HCT116 (cell line): ENCODE measurements at regions not wholly inside any gene's neighbourhood (a gene's known extent, or its start where the extent isn't known, plus 50 kb on each side); places are given as distances from the start of the nearest gene placed in this dataset.

Experiments
- ATAC-seq: fragments of 200-7000 bp; cut with Tn5 transposase; 2 replicates; pipeline ENCODE4 v1.9.1; 2020; ENCODE audit warnings: mild to moderate bottlenecking, moderate library complexity
- BruUV-seq: library from RNA; stranded (reverse); fragments of 400-500 nt; replicated peaks from 2 replicates; lab custom pipeline; 2021; lab: Mats Ljungman, UMichigan
- CTCF ChIA-PET: fragments of 300-600 bp; sonication (Branson Sonifier 250); formaldehyde crosslinking; loops from one replicate; lab custom pipeline; 2021; ENCODE audit warnings: antibody characterized with exemption; lab: Charles Lee
- POLR2A ChIA-PET: fragments of 300-600, 350-600 bp; sonication (Branson Sonifier 250); formaldehyde crosslinking; loops from one replicate; lab custom pipeline; 2021; ENCODE audit warnings: antibody characterized with exemption; lab: Charles Lee
- RAD21 ChIA-PET, 2 experiments: fragments of 300-600 bp; sonication (Branson Sonifier 250); formaldehyde crosslinking; loops; one replicate each; lab custom pipeline; 2023; ENCODE audit warnings: low total read pairs in 2 of 2; ENCODE audit not compliant: uncharacterized antibody in 2 of 2, unreplicated experiment in 2 of 2, low non-redundant PET in 1 of 2; lab: Charles Lee
- DNase-seq: peaks from one replicate; pipeline ENCODE4 v3.0.0-alpha.2; 2010; ENCODE audit warnings: low read depth, low spot score
- H2AFZ ChIP-seq: fragments of 200-600 bp; shearing (Covaris generic), sonication (generic); 2 replicates; pipeline ENCODE4 v1.6.1; 2017; ENCODE audit warnings: low read depth, mixed run types, mixed read lengths, antibody characterized with exemption, low read length; ENCODE audit not compliant: poor library complexity, severe bottlenecking
- H3K27ac ChIP-seq: 2 replicates; pipeline ENCODE4 v1.5.1; 2012; ENCODE audit warnings: low read depth, low read length
- H3K27me3 ChIP-seq: fragments of 200-600 bp; sonication (generic); 2 replicates; pipeline ENCODE4 v1.6.1; 2016; ENCODE audit warnings: mixed run types, low read length, mixed read lengths; ENCODE audit not compliant: insufficient read depth
- H3K36me3 ChIP-seq, 2 experiments: fragments of 200-500 bp in 1 of 2; fragments of 200-600 bp in 1 of 2; sonication (Bioruptor generic) in 1 of 2; sonication (generic) in 1 of 2; 2 replicates each; pipeline versions ENCODE4 v1.5.1 to v1.6.1; 2014 to 2016; ENCODE audit warnings: low read length in 2 of 2, inconsistent platforms in 1 of 2, mixed read lengths in 1 of 2, mixed run types in 1 of 2; ENCODE audit not compliant: insufficient read depth in 2 of 2, control insufficient read depth in 1 of 2
- H3K4me1 ChIP-seq, 2 experiments: fragments of 200-600 bp in 1 of 2; sonication (generic) in 1 of 2; 2 replicates each; pipeline versions ENCODE4 v1.5.1 to v1.6.1; 2012 to 2017; ENCODE audit warnings: low read length in 2 of 2, inconsistent platforms in 1 of 2, mild to moderate bottlenecking in 1 of 2, mixed read lengths in 1 of 2, mixed run types in 1 of 2, moderate library complexity in 1 of 2; ENCODE audit not compliant: insufficient read depth in 2 of 2, control insufficient read depth in 1 of 2
- H3K4me2 ChIP-seq: fragments of 200-600 bp; sonication (generic); 2 replicates; pipeline ENCODE4 v1.6.1; 2017; ENCODE audit warnings: mixed run types, low read length, mixed read lengths
- H3K4me3 ChIP-seq, 2 experiments: fragments of 200-600 bp in 1 of 2; sonication (generic) in 1 of 2; replicated peaks in 1 of 2; 2 replicates each; pipeline ENCODE4 v1.5.1; 2011 to 2016; ENCODE audit warnings: low read length in 2 of 2, control low read depth in 1 of 2, low read depth in 1 of 2, mild to moderate bottlenecking in 1 of 2, mixed read lengths in 1 of 2, mixed run types in 1 of 2
- H3K79me2 ChIP-seq: fragments of 200-600 bp; sonication (generic); 2 replicates; pipeline ENCODE4 v1.6.1; 2017; ENCODE audit warnings: mild to moderate bottlenecking, mixed run types, low read length, moderate library complexity, mixed read lengths; ENCODE audit not compliant: insufficient read depth
- H3K9ac ChIP-seq: fragments of 200-600 bp; sonication (generic); 2 replicates; pipeline ENCODE4 v1.6.1; 2016; ENCODE audit warnings: low read length, mixed read lengths
- H3K9me2 ChIP-seq: fragments of 200-600 bp; sonication (generic), shearing (Covaris generic); 2 replicates; pipeline ENCODE4 v1.6.1; 2017; ENCODE audit warnings: mixed run types, mild to moderate bottlenecking, moderate library complexity; ENCODE audit not compliant: insufficient read depth
- H3K9me3 ChIP-seq, 2 experiments: fragments of 200-500 bp in 1 of 2; fragments of 200-600 bp in 1 of 2; sonication (Bioruptor generic) in 1 of 2; sonication (generic) in 1 of 2; 2 replicates each; pipeline ENCODE4 v1.6.1; 2014 to 2017; ENCODE audit warnings: low read length in 2 of 2, mixed read lengths in 2 of 2, inconsistent platforms in 1 of 2, low read depth in 1 of 2, mild to moderate bottlenecking in 1 of 2, mixed run types in 1 of 2, moderate library complexity in 1 of 2; ENCODE audit not compliant: control insufficient read depth in 1 of 2, insufficient read depth in 1 of 2
- H4K20me1 ChIP-seq: fragments of 200-600 bp; sonication (generic), shearing (Covaris generic); 2 replicates; pipeline ENCODE4 v1.6.1; 2017; ENCODE audit warnings: mixed run types, mild to moderate bottlenecking, moderate library complexity; ENCODE audit not compliant: insufficient read depth
- CBX3 ChIP-seq: IDR thresholded peaks from 2 replicates; pipeline ENCODE4 v1.6.1; 2012; ENCODE audit warnings: low read depth
- CTCF ChIP-seq, 3 experiments: fragments of 200-600 bp in 1 of 3; sonication (generic) in 1 of 3; IDR thresholded peaks in 2 of 3; conservative IDR thresholded peaks in 1 of 3; 2 replicates each; pipeline ENCODE4 v1.5.1; 2012 to 2017; ENCODE audit warnings: low read depth in 2 of 3, low read length in 2 of 3, antibody characterized with exemption in 1 of 3, borderline replicate concordance in 1 of 3, control low read depth in 1 of 3, mild to moderate bottlenecking in 1 of 3, mixed read lengths in 1 of 3, mixed run types in 1 of 3, moderate library complexity in 1 of 3; ENCODE audit not compliant: insufficient read depth in 1 of 3
- EGR1 ChIP-seq: IDR thresholded peaks from 2 replicates; pipeline ENCODE4 v1.6.1; 2012; ENCODE audit warnings: low read depth
- ELF1 ChIP-seq: IDR thresholded peaks from 2 replicates; pipeline ENCODE4 v1.6.1; 2012; ENCODE audit warnings: low read depth, borderline replicate concordance
- EZH2 ChIP-seq: fragments of 200-600 bp; sonication (generic); IDR thresholded peaks from 2 replicates; pipeline ENCODE4 v1.6.1; 2017; ENCODE audit warnings: antibody characterized with exemption, mixed run types
- EZH2phosphoT487 ChIP-seq: fragments of 200-600 bp; IDR thresholded peaks from 2 replicates; pipeline ENCODE4 v1.6.1; 2018; ENCODE audit warnings: antibody characterized with exemption, borderline replicate concordance
- FOSL1 ChIP-seq: IDR thresholded peaks from 2 replicates; pipeline ENCODE4 v1.6.1; 2012; ENCODE audit warnings: low read depth
- JUND ChIP-seq: IDR thresholded peaks from 2 replicates; pipeline ENCODE4 v1.6.1; 2012
- MAX ChIP-seq: IDR thresholded peaks from 2 replicates; pipeline ENCODE4 v1.6.1; 2012
- POLR2AphosphoS5 ChIP-seq: IDR thresholded peaks from 2 replicates; pipeline ENCODE4 v1.6.1; 2011; ENCODE audit warnings: mild to moderate bottlenecking, low read depth, low read length, moderate library complexity
- REST ChIP-seq: IDR thresholded peaks from 2 replicates; pipeline ENCODE4 v1.6.1; 2012; ENCODE audit warnings: low read depth
- SIN3A ChIP-seq: IDR thresholded peaks from 2 replicates; pipeline ENCODE4 v1.6.1; 2012; ENCODE audit warnings: low read depth
- SP1 ChIP-seq: IDR thresholded peaks from 2 replicates; pipeline ENCODE4 v1.6.1; 2012; ENCODE audit warnings: low read depth
- TCF7L2 ChIP-seq: IDR thresholded peaks from 2 replicates; pipeline ENCODE4 v1.7.0; 2011; ENCODE audit warnings: borderline replicate concordance, inconsistent platforms; ENCODE audit not compliant: insufficient read depth, insufficient read length; ENCODE audit errors: extremely low read depth
- YY1 ChIP-seq: IDR thresholded peaks from 2 replicates; pipeline ENCODE4 v1.6.1; 2011; ENCODE audit warnings: low read length, low read depth, moderate library complexity, mild to moderate bottlenecking; ENCODE audit not compliant: insufficient replicate concordance; ENCODE audit errors: extremely low read depth
- ZFX ChIP-seq: fragments of 450-650 bp; IDR thresholded peaks from 2 replicates; pipeline ENCODE4 v1.6.1; 2017
- ZNF274 ChIP-seq: fragments of 200-500 bp; sonication (Bioruptor generic); IDR thresholded peaks from 2 replicates; pipeline ENCODE4 v1.6.1; 2014; ENCODE audit warnings: mild to moderate bottlenecking, low read depth, low read length, inconsistent platforms
- intact Hi-C: fragments of 100-400 bp; cut with micrococcal nuclease; formaldehyde crosslinking; loops from 2 replicates; pipeline ENCODE4 v1.10.0; 2022

- Histone ChIP-seq H3K9me3 (no peaks in the 10 kb centered on the region), H3K4me2 (no peak overlapping the region), H3K4me1 (no peaks in the 10 kb centered on the region), H3K36me3 (no peaks in the 10 kb centered on the region), H4K20me1 (no peaks in the 10 kb centered on the region), H3K4me3 (no peak overlapping the region), H3K9ac (no peak overlapping the region), H3K79me2 (no peaks in the 10 kb centered on the region), H3K27ac (no peak overlapping the region), H2AFZ (no peak overlapping the region), H3K27me3 (no peaks in the 10 kb centered on the region), H3K9me2 (no peaks in the 10 kb centered on the region)
- intact Hi-C loops, result no loop called here
- TF ChIP-seq FOSL1 (no peak), JUND (no peak), CTCF (IDR thresholded peaks at IDR 0.05 in 2 of 3, conservative IDR thresholded peaks at IDR 0.05 in 1 of 3; ENCODE audit: borderline replicate concordance in 1 of 3, insufficient read depth in 1 of 3, low read depth in 2 of 3, low read length in 2 of 3) (no peak), YY1 (no peak)
- no peak for ATAC-seq
- ChIA-PET POLR2A (no interaction called here), RAD21 (no interaction called here), CTCF (no interaction called here)
- no TSS peak for BruUV-seq
- no peak for DNase-seq
Measured at GRCh38 chr4:29259556-29259955, 1460.6 kb upstream of the PCDH7 start.

GRCh38 chr4:29262986-29263385, 1457.2 kb upstream of the PCDH7 start:
- DNase-seq (no peak), ATAC-seq (no peak)
- no peaks in the 10 kb centered on the region for H3K27me3 ChIP-seq
- intact Hi-C loops, result no loop called here
- no peak overlapping the region for H3K9ac ChIP-seq
- no peak overlapping the region for H3K27ac ChIP-seq
- H2AFZ ChIP-seq, result no peak overlapping the region
- BruUV-seq, result no TSS peak
- H3K4me2 ChIP-seq, result no peak overlapping the region
- no peaks in the 10 kb centered on the region for H3K36me3 ChIP-seq
- CTCF ChIA-PET, result no interaction called here
- H3K4me1 ChIP-seq, result no peaks in the 10 kb centered on the region
- H3K9me3 ChIP-seq, result no peaks in the 10 kb centered on the region
- H3K9me2 ChIP-seq, result no peaks in the 10 kb centered on the region; the same call in 1 of the 2 replicates
- no peaks in the 10 kb centered on the region for H4K20me1 ChIP-seq
- no peak overlapping the region for H3K4me3 ChIP-seq
- RAD21 ChIA-PET, result no interaction called here
- no peaks in the 10 kb centered on the region for H3K79me2 ChIP-seq
- POLR2A ChIA-PET, result no interaction called here
- no peak for TF ChIP-seq POLR2AphosphoS5
- no peak for TF ChIP-seq REST
- no peak for TF ChIP-seq ZFX
- TF ChIP-seq MAX, result no peak
- no peak for TF ChIP-seq ZNF274
- no peak for TF ChIP-seq SP1
- no peak for TF ChIP-seq YY1
- no peak for TF ChIP-seq CBX3
- no peak for TF ChIP-seq EZH2phosphoT487
- no peak for TF ChIP-seq TCF7L2
- no peak for TF ChIP-seq EZH2
- no peak for TF ChIP-seq EGR1
- TF ChIP-seq ELF1, result no peak
- TF ChIP-seq SIN3A, result no peak
